H1 (cell line): ENCODE measurements at regions not wholly inside any gene's neighbourhood (a gene's known extent, or its start where the extent isn't known, plus 50 kb on each side); places are given as distances from the start of the nearest gene placed in this dataset.

Source experiments
- CTCF ChIA-PET: fragments of 300-600 bp; sonication (Branson Sonifier 250); formaldehyde crosslinking; loops from one replicate; lab custom pipeline; 2021; ENCODE audit not compliant: partially characterized antibody; lab: Charles Lee
- POLR2A ChIA-PET: fragments of 300-600 bp; sonication (Branson Sonifier 250); formaldehyde crosslinking; loops from one replicate; lab custom pipeline; 2021; ENCODE audit warnings: inconsistent platforms; ENCODE audit not compliant: partially characterized antibody; lab: Charles Lee
- DNase-seq, 2 experiments: peaks; one replicate each; pipeline versions ENCODE4 v3.0.0 to v3.0.0-alpha.2; 2010 to 2022; ENCODE audit warnings: low spot score in 2 of 2, low read depth in 1 of 2, mixed read lengths in 1 of 2
- FAIRE-seq: peaks from 2 replicates; lab custom pipeline; 2011; peaks lifted over from hg19 to GRCh38; lab: Jason Lieb, UNC
- H2AFZ ChIP-seq: 2 replicates; pipeline ENCODE4 v1.8.1; 2012; ENCODE audit warnings: low read length, inconsistent platforms
- H2AK5ac ChIP-seq: 2 replicates; pipeline ENCODE4 v1.6.1; 2013; ENCODE audit warnings: low read depth, low read length
- H2BK120ac ChIP-seq: replicated peaks from 2 replicates; pipeline ENCODE3; 2013; ENCODE audit warnings: low read depth, low read length, inconsistent platforms
- H2BK12ac ChIP-seq: 2 replicates; pipeline ENCODE4 v1.6.1; 2013; ENCODE audit warnings: low read depth, low read length
- H2BK15ac ChIP-seq: 2 replicates; pipeline ENCODE4 v1.6.1; 2013; ENCODE audit warnings: low read length
- H2BK20ac ChIP-seq: 2 replicates; pipeline ENCODE4 v1.6.1; 2013; ENCODE audit warnings: low read length
- H2BK5ac ChIP-seq: 2 replicates; pipeline ENCODE4 v1.6.1; 2013; ENCODE audit warnings: low read depth, low read length
- H3K14ac ChIP-seq: 2 replicates; pipeline ENCODE4 v1.6.1; 2013; ENCODE audit warnings: inconsistent platforms; ENCODE audit not compliant: insufficient read length
- H3K18ac ChIP-seq: 2 replicates; pipeline ENCODE4 v1.6.1; 2013; ENCODE audit warnings: low read length; ENCODE audit errors: extremely low read depth
- H3K23ac ChIP-seq: 2 replicates; pipeline ENCODE4 v1.6.1; 2013; ENCODE audit warnings: inconsistent platforms; ENCODE audit not compliant: insufficient read length
- H3K23me2 ChIP-seq: 2 replicates; pipeline ENCODE4 v1.6.1; 2013; ENCODE audit warnings: low read depth, low read length
- H3K27ac ChIP-seq: 2 replicates; pipeline ENCODE4 v1.6.1; 2011; ENCODE audit warnings: low read depth, low read length, inconsistent platforms
- H3K27me3 ChIP-seq, 4 experiments: replicated peaks in 1 of 4; 1 replicate in 1 of 4; 2 replicates in 3 of 4; pipeline versions ENCODE4 v1.6.1 to v1.8.1; 2011 to 2013; ENCODE audit warnings: low read length in 3 of 4, mild to moderate bottlenecking in 3 of 4, inconsistent platforms in 2 of 4, mixed read lengths in 2 of 4, moderate library complexity in 1 of 4; ENCODE audit not compliant: control insufficient read depth in 3 of 4, insufficient read depth in 3 of 4; ENCODE audit errors: extremely low read depth in 1 of 4
- H3K36me3 ChIP-seq, 4 experiments: 2 replicates each; pipeline versions ENCODE4 v1.6.1 to v1.8.1; 2011 to 2013; ENCODE audit warnings: mild to moderate bottlenecking in 4 of 4, low read length in 3 of 4, moderate library complexity in 2 of 4, control low read depth in 1 of 4, inconsistent platforms in 1 of 4; ENCODE audit not compliant: insufficient read depth in 4 of 4, control insufficient read depth in 2 of 4
- H3K4ac ChIP-seq: replicated peaks from 2 replicates; pipeline ENCODE3; 2013; ENCODE audit warnings: low read length, low read depth, mixed read lengths, inconsistent platforms; ENCODE audit not compliant: insufficient read length
- H3K4me1 ChIP-seq, 4 experiments: replicated peaks in 1 of 4; 1 replicate in 1 of 4; 2 replicates in 3 of 4; pipeline versions ENCODE4 v1.6.1 to v1.8.1; 2011 to 2013; ENCODE audit warnings: low read length in 3 of 4, inconsistent platforms in 2 of 4, mixed read lengths in 1 of 4; ENCODE audit not compliant: insufficient read depth in 4 of 4, control insufficient read depth in 3 of 4
- H3K4me2 ChIP-seq, 2 experiments: 2 replicates each; pipeline versions ENCODE4 v1.6.1 to v1.8.1; 2011 to 2013; ENCODE audit warnings: low read depth in 2 of 2, low read length in 2 of 2, control low read depth in 1 of 2, inconsistent platforms in 1 of 2, mild to moderate bottlenecking in 1 of 2; ENCODE audit not compliant: insufficient read depth in 1 of 2
- H3K4me3 ChIP-seq, 4 experiments: fragments of 200-600, 300-600 bp in 1 of 4; sonication (generic), shearing (Covaris generic), sonication (Bioruptor Twin) in 1 of 4; 2 replicates each; pipeline versions ENCODE4 v1.5.1 to v1.8.1; 2011 to 2016; ENCODE audit warnings: low read length in 4 of 4, low read depth in 3 of 4, control low read depth in 2 of 4, inconsistent platforms in 2 of 4, mild to moderate bottlenecking in 2 of 4, mixed read lengths in 1 of 4, moderate library complexity in 1 of 4; ENCODE audit not compliant: insufficient read depth in 2 of 4; ENCODE audit errors: extremely low read depth in 1 of 4
- H3K56ac ChIP-seq: replicated peaks from 2 replicates; pipeline ENCODE3; 2013; ENCODE audit warnings: low read depth, mild to moderate bottlenecking, mixed read lengths, low read length, inconsistent platforms; ENCODE audit not compliant: insufficient read length
- H3K79me1 ChIP-seq: 2 replicates; pipeline ENCODE4 v1.6.1; 2013; ENCODE audit warnings: low read depth, low read length, control low read depth
- H3K79me2 ChIP-seq, 2 experiments: 2 replicates each; pipeline versions ENCODE4 v1.6.1 to v1.8.1; 2012 to 2013; ENCODE audit warnings: low read length in 2 of 2, mild to moderate bottlenecking in 2 of 2, inconsistent platforms in 1 of 2; ENCODE audit not compliant: insufficient read depth in 2 of 2, control insufficient read depth in 1 of 2
- H3K9ac ChIP-seq, 4 experiments: replicated peaks in 1 of 4; 1 replicate in 1 of 4; 2 replicates in 3 of 4; pipeline versions ENCODE4 v1.6.1 to v1.8.1; 2011 to 2013; ENCODE audit warnings: low read depth in 3 of 4, low read length in 3 of 4, control low read depth in 2 of 4, mild to moderate bottlenecking in 2 of 4, moderate library complexity in 2 of 4, inconsistent platforms in 1 of 4; ENCODE audit errors: extremely low read depth in 1 of 4
- H3K9me3 ChIP-seq, 2 experiments: 2 replicates each; pipeline versions ENCODE4 v1.6.1 to v1.8.1; 2012 to 2013; ENCODE audit warnings: mild to moderate bottlenecking in 2 of 2, moderate library complexity in 2 of 2, control low read depth in 1 of 2, inconsistent platforms in 1 of 2, low read depth in 1 of 2, low read length in 1 of 2, mixed read lengths in 1 of 2; ENCODE audit not compliant: insufficient read depth in 2 of 2
- H4K20me1 ChIP-seq, 2 experiments: replicated peaks in 1 of 2; 2 replicates each; pipeline versions ENCODE3 to v1.8.1; 2011 to 2013; ENCODE audit warnings: inconsistent platforms in 2 of 2, low read length in 2 of 2, mild to moderate bottlenecking in 1 of 2; ENCODE audit not compliant: insufficient read depth in 2 of 2, control insufficient read depth in 1 of 2
- H4K5ac ChIP-seq: 2 replicates; pipeline ENCODE4 v1.6.1; 2013; ENCODE audit warnings: low read length, low read depth, mixed read lengths, inconsistent platforms; ENCODE audit not compliant: insufficient read length
- H4K8ac ChIP-seq: 2 replicates; pipeline ENCODE4 v1.8.0; 2013; ENCODE audit warnings: mild to moderate bottlenecking, moderate library complexity, low read length, inconsistent platforms; ENCODE audit not compliant: insufficient read depth; ENCODE audit errors: extremely low read depth
- H4K91ac ChIP-seq: replicated peaks from 2 replicates; pipeline ENCODE3; 2013; ENCODE audit warnings: low read length, mixed read lengths, inconsistent platforms; ENCODE audit not compliant: insufficient read length
- BACH1 ChIP-seq: IDR thresholded peaks from 2 replicates; pipeline ENCODE4 v1.6.1; 2012; ENCODE audit warnings: low read length, improper control_type of control experiment
- BCL11A ChIP-seq, 2 experiments: IDR thresholded peaks; one replicate each; pipeline ENCODE4 v1.6.1; 2011; ENCODE audit warnings: low read depth in 2 of 2, low read length in 2 of 2, mild to moderate bottlenecking in 2 of 2
- CEBPB ChIP-seq: IDR thresholded peaks from 2 replicates; pipeline ENCODE4 v1.6.1; 2012; ENCODE audit warnings: low read depth, low read length
- CHD2 ChIP-seq: IDR thresholded peaks from 2 replicates; pipeline ENCODE4 v1.6.1; 2012; ENCODE audit warnings: low read length, improper control_type of control experiment
- CTBP2 ChIP-seq: IDR thresholded peaks from 2 replicates; pipeline ENCODE4 v1.7.0; 2011; ENCODE audit warnings: borderline replicate concordance, mild to moderate bottlenecking, moderate library complexity, mixed read lengths, low read length; ENCODE audit not compliant: insufficient read depth, insufficient read length
- EZH2 ChIP-seq: fragments of 200-600 bp; sonication (generic); IDR thresholded peaks from 2 replicates; pipeline ENCODE4 v1.7.1; 2012; ENCODE audit warnings: low read depth, mild to moderate bottlenecking, moderate library complexity, low read length, inconsistent platforms; ENCODE audit not compliant: severe bottlenecking
- GABPA ChIP-seq: IDR thresholded peaks from 2 replicates; pipeline ENCODE4 v1.6.1; 2011; ENCODE audit warnings: mild to moderate bottlenecking, low read length, moderate library complexity, borderline replicate concordance; ENCODE audit not compliant: insufficient read depth
- RNF2 ChIP-seq: fragments of 200-900, 300-1000 bp; sonication (generic); IDR thresholded peaks from 2 replicates; pipeline ENCODE4 v1.7.1; 2016; ENCODE audit warnings: borderline replicate concordance, low read depth, mild to moderate bottlenecking, antibody characterized with exemption, low read length; ENCODE audit not compliant: poor library complexity, severe bottlenecking; ENCODE audit errors: missing control alignments
- RXRA ChIP-seq: IDR thresholded peaks from 2 replicates; pipeline ENCODE4 v1.6.1; 2011; ENCODE audit warnings: low read depth, mild to moderate bottlenecking, low read length, moderate library complexity; ENCODE audit not compliant: insufficient read depth
- SP2 ChIP-seq: IDR thresholded peaks from 2 replicates; pipeline ENCODE4 v1.6.1; 2012; ENCODE audit warnings: mild to moderate bottlenecking, low read length, inconsistent platforms
- TAF1 ChIP-seq: IDR thresholded peaks from 2 replicates; pipeline ENCODE4 v1.6.1; 2011; ENCODE audit warnings: mild to moderate bottlenecking, low read depth, low read length
- TAF7 ChIP-seq: optimal IDR thresholded peaks from 2 replicates; pipeline ENCODE3; 2011; ENCODE audit warnings: low read depth, mild to moderate bottlenecking, inconsistent platforms, low read length, moderate library complexity, borderline replicate concordance
- YY1 ChIP-seq: IDR thresholded peaks from 2 replicates; pipeline ENCODE4 v1.6.1; 2011; ENCODE audit warnings: low read depth, mild to moderate bottlenecking, low read length
- TF ChIP-seq, protein P1 (sequence below): IDR thresholded peaks from 2 replicates; pipeline ENCODE4 v1.6.1; 2011; ENCODE audit warnings: low read depth, mild to moderate bottlenecking, low read length; ENCODE audit not compliant: insufficient read depth

DNA sequence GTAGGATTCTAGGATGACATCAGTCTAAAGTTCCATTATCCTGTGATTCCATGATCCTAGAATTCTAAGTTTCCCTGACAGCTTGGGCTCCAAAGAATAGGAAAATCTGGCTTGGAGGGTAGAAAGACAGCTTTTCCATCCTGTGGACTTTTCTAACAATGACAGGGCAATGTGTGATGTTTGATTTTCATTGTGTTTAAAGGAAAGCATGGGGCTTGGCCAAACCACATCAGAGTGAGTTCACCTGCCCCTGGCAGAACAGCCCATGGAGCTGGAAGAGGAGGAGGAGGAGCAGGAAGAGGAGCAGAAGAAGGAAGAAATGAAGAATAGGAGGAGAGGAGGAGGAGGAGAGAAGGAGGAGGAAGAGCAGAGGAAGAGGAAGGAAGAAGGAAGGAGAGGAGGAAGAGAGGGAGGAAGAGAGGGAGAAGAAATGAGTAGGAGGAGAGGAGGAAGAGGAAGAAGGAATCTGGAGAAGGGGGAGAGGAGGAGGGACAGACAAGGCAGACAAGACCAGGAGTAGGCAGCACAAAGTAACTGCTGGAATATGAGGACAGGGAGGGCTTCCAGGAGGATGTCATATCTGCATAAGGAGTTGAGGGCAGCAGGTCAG lies 53.1 kb upstream of the WNT11 start:
- Histone ChIP-seq H2AFZ (no peak overlapping the region), H3K4me2 (no peak overlapping the region), H3K18ac (no peak overlapping the region), H2BK5ac (no peak overlapping the region), H3K27me3 (no peaks in the 10 kb centered on the region), H3K4me3 (no peak overlapping the region), H3K4me1 (peaks cover 0 to 8% (median 3%) of the 10 kb centered on the region in 4 experiments; a peak in 5 of 7 replicates), H3K79me1 (no peaks in the 10 kb centered on the region), H3K4ac (no peak overlapping the region), H2BK20ac (no peak overlapping the region), H3K9ac (no peak overlapping the region), H2BK120ac (no peak overlapping the region), H4K5ac (no peak overlapping the region), H3K23ac (no peak overlapping the region), H3K79me2 (no peaks in the 10 kb centered on the region), H4K91ac (no peak overlapping the region), H2BK12ac (no peak overlapping the region), H3K56ac (no peak overlapping the region), H3K14ac (no peak overlapping the region), H3K9me3 (no peaks in the 10 kb centered on the region), H3K36me3 (no peaks in the 10 kb centered on the region), H3K23me2 (no peaks in the 10 kb centered on the region), H4K8ac (no peak overlapping the region), H3K27ac (no peak overlapping the region), H4K20me1 (no peaks in the 10 kb centered on the region), H2BK15ac (no peak overlapping the region), H2AK5ac (no peak overlapping the region)
- POLR2A ChIA-PET: interaction anchor here (1.0 to 1.3 kb wide), 2 partner anchors 18 to 23 kb away, joined by 3 read pairs; no protein-coding TSS in a partner anchor
- FAIRE-seq (no peak), DNase-seq (no peak)
- CTCF ChIA-PET: interaction anchor here (0.6 to 8.4 kb wide), 9 partner anchors 9 to 108 kb away, joined by 3 to 77 read pairs (median 3); no protein-coding TSS in a partner anchor
- no peak for TF ChIP-seq SP2
- TF ChIP-seq RNF2: no peak
- no peak for TF ChIP-seq CEBPB
- TF ChIP-seq BACH1: no peak
- no peak for TF ChIP-seq YY1
- TF ChIP-seq RXRA: no peak
- TF ChIP-seq CHD2: no peak
- TF ChIP-seq TAF7: no peak
- TF ChIP-seq EZH2: no peak
- no peak for TF ChIP-seq CTBP2
- no peak for TF ChIP-seq BCL11A (IDR thresholded peaks at IDR 0.05; ENCODE audit: low read depth in 2 of 2, low read length in 2 of 2)
- no peak for TF ChIP-seq GABPA
- no peak for TF ChIP-seq TAF1
- TF ChIP-seq, protein P1, sequence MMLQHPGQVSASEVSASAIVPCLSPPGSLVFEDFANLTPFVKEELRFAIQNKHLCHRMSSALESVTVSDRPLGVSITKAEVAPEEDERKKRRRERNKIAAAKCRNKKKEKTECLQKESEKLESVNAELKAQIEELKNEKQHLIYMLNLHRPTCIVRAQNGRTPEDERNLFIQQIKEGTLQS: no peak
